ENCODE measurements at regions not wholly inside any gene's neighbourhood (a gene's known extent, or its start where the extent isn't known, plus 50 kb on each side); places are given as distances from the start of the nearest gene placed in this dataset.
"Not testable (repeated sequence)": the region's sequence is repeated elsewhere in the genome, so short reads cannot be mapped to it uniquely, and the experiment has no call there.

DNA sequence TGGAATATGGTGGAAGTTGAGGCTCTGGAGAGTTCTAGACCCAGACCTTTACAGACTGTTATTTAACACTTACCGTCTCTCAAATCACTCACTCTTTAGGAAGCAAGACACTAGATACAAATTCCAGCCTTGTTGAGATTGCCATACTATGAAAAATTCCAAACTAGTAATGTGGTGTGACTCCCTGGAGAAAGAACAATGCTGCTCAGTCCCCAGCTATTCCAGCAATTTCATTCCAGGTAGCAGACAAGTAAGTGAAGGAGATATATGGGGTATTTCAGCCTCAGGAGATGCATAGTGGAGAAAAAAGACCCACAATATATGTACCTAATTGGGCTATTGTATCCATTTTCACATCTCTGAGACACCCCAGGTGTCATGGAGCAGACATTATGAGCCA is 678.9 kb upstream of the LMO3 start:
- Histone ChIP-seq H3K9me3 (no peaks in the 10 kb centered on the region), H3K27ac (no peak overlapping the region), H3K36me3 (no peaks in the 10 kb centered on the region), H3K4me1 (no peaks in the 10 kb centered on the region), H3K4me3 (no peak overlapping the region), H3K27me3 (no peaks in the 10 kb centered on the region)
- no peak for DNase-seq
- TF ChIP-seq POLR2A (IDR thresholded peaks at IDR 0.05), result no peak
- TF ChIP-seq, protein P1, sequence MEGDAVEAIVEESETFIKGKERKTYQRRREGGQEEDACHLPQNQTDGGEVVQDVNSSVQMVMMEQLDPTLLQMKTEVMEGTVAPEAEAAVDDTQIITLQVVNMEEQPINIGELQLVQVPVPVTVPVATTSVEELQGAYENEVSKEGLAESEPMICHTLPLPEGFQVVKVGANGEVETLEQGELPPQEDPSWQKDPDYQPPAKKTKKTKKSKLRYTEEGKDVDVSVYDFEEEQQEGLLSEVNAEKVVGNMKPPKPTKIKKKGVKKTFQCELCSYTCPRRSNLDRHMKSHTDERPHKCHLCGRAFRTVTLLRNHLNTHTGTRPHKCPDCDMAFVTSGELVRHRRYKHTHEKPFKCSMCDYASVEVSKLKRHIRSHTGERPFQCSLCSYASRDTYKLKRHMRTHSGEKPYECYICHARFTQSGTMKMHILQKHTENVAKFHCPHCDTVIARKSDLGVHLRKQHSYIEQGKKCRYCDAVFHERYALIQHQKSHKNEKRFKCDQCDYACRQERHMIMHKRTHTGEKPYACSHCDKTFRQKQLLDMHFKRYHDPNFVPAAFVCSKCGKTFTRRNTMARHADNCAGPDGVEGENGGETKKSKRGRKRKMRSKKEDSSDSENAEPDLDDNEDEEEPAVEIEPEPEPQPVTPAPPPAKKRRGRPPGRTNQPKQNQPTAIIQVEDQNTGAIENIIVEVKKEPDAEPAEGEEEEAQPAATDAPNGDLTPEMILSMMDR (IDR thresholded peaks at IDR 0.05), result no peak

GRCh38 chr12:17283563-17283962 is 677.6 kb upstream of the LMO3 start:
- TF ChIP-seq, protein P1 (IDR thresholded peaks at IDR 0.05), result no peak
- TF ChIP-seq POLR2A (IDR thresholded peaks at IDR 0.05), result no peak
- Histone ChIP-seq H3K27ac (no peak overlapping the region), H3K27me3 (no peaks in the 10 kb centered on the region), H3K9me3 (no peaks in the 10 kb centered on the region), H3K4me1 (no peaks in the 10 kb centered on the region), H3K4me3 (no peak overlapping the region), H3K36me3 (no peaks in the 10 kb centered on the region)
- no peak for DNase-seq

DNA sequence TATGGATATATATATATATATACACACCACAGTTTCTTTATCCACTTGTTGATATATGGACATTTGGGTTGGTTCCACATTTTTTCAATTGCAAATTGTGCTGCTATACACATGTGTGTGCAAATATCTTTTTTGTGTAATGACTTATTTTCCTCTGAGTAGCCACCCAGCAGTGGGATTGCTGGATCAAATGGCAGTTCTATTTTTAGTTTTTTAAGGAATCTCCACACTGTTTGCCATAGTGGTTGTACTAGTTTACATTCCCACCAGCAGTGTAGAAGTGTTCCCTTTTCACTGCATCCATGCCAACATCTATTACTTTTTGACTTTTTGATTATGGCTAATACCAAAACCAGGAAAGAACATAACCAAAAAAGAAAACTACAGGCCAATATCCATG is 676.2 kb upstream of the LMO3 start:
- not testable (repeated sequence) for H3K27me3 ChIP-seq, H3K4me3 ChIP-seq, H3K4me1 ChIP-seq, H3K36me3 ChIP-seq, DNase-seq, H3K9me3 ChIP-seq, H3K27ac ChIP-seq

DNA sequence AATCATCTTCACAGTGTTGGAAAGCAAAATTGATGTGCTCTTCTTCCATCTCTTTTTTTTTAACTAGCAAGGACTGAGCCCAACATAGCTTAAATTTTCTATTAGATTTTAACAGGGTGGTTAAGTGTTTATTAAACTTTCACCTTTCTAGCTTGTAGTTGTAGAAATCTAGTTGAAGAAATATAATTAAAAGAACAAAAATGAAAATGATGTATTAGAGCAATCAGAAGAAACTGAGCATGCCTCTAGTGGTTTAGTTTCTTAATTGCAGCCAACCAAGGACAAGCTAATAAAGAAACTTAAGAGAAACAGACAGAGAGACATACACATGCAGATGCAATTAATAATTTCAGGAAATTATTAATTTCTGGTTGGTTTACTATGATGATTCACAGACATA is 673.0 kb upstream of the LMO3 start:
- TF ChIP-seq, protein P1 (IDR thresholded peaks at IDR 0.05), result no peak
- no peak for TF ChIP-seq POLR2A (IDR thresholded peaks at IDR 0.05)
- Histone ChIP-seq H3K27ac (no peak overlapping the region), H3K9me3 (no peaks in the 10 kb centered on the region), H3K4me3 (no peak overlapping the region), H3K4me1 (no peaks in the 10 kb centered on the region), H3K36me3 (no peaks in the 10 kb centered on the region), H3K27me3 (no peaks in the 10 kb centered on the region)
- DNase-seq, result no peak

DNA sequence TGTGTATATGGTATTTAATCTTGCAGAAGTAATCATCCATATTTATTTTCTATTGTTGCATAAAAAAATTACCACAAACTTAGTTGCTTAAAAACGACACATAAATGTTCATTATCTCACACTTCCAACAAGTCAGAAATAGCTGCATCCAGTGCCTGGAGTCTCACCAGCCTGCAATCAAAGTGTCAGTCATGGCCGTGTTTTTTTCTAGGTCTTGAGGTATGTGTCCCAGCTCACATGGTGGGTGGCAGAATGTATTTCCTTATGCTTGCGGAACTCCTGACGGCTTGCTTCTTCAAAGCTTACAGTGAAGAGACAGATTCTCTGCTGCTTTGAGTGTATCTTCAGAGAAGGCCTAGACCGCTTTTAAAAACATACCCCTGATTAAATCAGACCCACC is 670.2 kb upstream of the LMO3 start:
- H3K27ac ChIP-seq, result no peak overlapping the region
- H3K27me3 ChIP-seq, result no peaks in the 10 kb centered on the region
- no peak for DNase-seq
- no peak overlapping the region for H3K4me3 ChIP-seq
- no peaks in the 10 kb centered on the region for H3K4me1 ChIP-seq
- H3K9me3 ChIP-seq, result no peaks in the 10 kb centered on the region
- TF ChIP-seq, protein P1 (IDR thresholded peaks at IDR 0.05), result no peak
- no peak for TF ChIP-seq POLR2A (IDR thresholded peaks at IDR 0.05)
- H3K36me3 ChIP-seq, result no peaks in the 10 kb centered on the region

- Histone ChIP-seq H3K27me3 (no peaks in the 10 kb centered on the region), H3K36me3 (no peaks in the 10 kb centered on the region), H3K9me3 (no peaks in the 10 kb centered on the region), H3K27ac (no peak overlapping the region), H3K4me3 (no peak overlapping the region), H3K4me1 (no peaks in the 10 kb centered on the region)
- no peak for DNase-seq
- no peak for TF ChIP-seq POLR2A (IDR thresholded peaks at IDR 0.05)
- TF ChIP-seq, protein P1 (IDR thresholded peaks at IDR 0.05), result no peak
Measured at GRCh38 chr12:17266856-17267255, 660.9 kb upstream of the LMO3 start.

All from Peyer's patch (tissue), 4 donors.